Left lung (tissue), 4 donors: ENCODE measurements at regions not wholly inside any gene's neighbourhood (a gene's known extent, or its start where the extent isn't known, plus 50 kb on each side); places are given as distances from the start of the nearest gene placed in this dataset.
"Not testable (repeated sequence)": the region's sequence is repeated elsewhere in the genome, so short reads cannot be mapped to it uniquely, and the experiment has no call there.

Source experiments
- ATAC-seq: fragments of 200-7000 bp; cut with Tn5 transposase; one replicate; pipeline ENCODE4 v1.9.1; 2020; ENCODE audit warnings: moderate library complexity
- DNase-seq, 4 donors: peaks; one replicate each; pipeline ENCODE4 v3.0.0-alpha.2; 2013 to 2020
- H3K27ac ChIP-seq, 2 donors: fragments of 200-600 bp; sonication (generic) in 1 of 2; one replicate each; pipeline versions ENCODE4 v1.5.0 to v1.8.0; 2020 to 2021
- H3K27me3 ChIP-seq, 2 donors: fragments of 200-600 bp; sonication (generic) in 1 of 2; one replicate each; pipeline versions ENCODE4 v1.5.0 to v1.8.0; 2020 to 2021
- H3K36me3 ChIP-seq, 2 donors: fragments of 200-600 bp; sonication (generic) in 1 of 2; one replicate each; pipeline versions ENCODE4 v1.5.0 to v1.8.0; 2020 to 2021
- H3K4me1 ChIP-seq, 2 donors: fragments of 200-600 bp; one replicate each; pipeline ENCODE4 v1.8.0; 2021
- H3K4me3 ChIP-seq, 2 donors: fragments of 200-600 bp; sonication (generic) in 1 of 2; one replicate each; pipeline versions ENCODE4 v1.5.0 to v1.8.0; 2020 to 2021; ENCODE audit warnings: mild to moderate bottlenecking in 1 of 2
- H3K9me3 ChIP-seq, 2 donors: fragments of 200-600 bp; sonication (generic) in 1 of 2; one replicate each; pipeline versions ENCODE4 v1.5.0 to v1.8.0; 2020 to 2021
- intact Hi-C, 2 donors: fragments of 100-400 bp; cut with DNase I; formaldehyde crosslinking; loops; one replicate each; pipeline versions ENCODE4 v1.11.2 to v1.14.2; 2022
- TF ChIP-seq, protein P1 (sequence below), 2 donors: fragments of 200-600 bp; sonication (generic) in 1 of 2; IDR thresholded peaks; one replicate each; pipeline versions ENCODE4 v1.5.0 to v1.8.0; 2021; ENCODE audit warnings: antibody characterized with exemption in 2 of 2
- donor health status: DM: no; HTN: yes; CAD: no.
- donor health status: DM: no; HTN: no; CAD: no.

GRCh38 chr3:94794563-94794962 is 731.7 kb downstream of the NSUN3 start:
- Histone ChIP-seq H3K9me3 (no peaks in the 10 kb centered on the region), H3K27me3 (no peaks in the 10 kb centered on the region), H3K4me1 (no peaks in the 10 kb centered on the region), H3K4me3 (no peak overlapping the region), H3K36me3 (no peaks in the 10 kb centered on the region), H3K27ac (no peak overlapping the region)
- ATAC-seq = no peak
- TF ChIP-seq, protein P1, sequence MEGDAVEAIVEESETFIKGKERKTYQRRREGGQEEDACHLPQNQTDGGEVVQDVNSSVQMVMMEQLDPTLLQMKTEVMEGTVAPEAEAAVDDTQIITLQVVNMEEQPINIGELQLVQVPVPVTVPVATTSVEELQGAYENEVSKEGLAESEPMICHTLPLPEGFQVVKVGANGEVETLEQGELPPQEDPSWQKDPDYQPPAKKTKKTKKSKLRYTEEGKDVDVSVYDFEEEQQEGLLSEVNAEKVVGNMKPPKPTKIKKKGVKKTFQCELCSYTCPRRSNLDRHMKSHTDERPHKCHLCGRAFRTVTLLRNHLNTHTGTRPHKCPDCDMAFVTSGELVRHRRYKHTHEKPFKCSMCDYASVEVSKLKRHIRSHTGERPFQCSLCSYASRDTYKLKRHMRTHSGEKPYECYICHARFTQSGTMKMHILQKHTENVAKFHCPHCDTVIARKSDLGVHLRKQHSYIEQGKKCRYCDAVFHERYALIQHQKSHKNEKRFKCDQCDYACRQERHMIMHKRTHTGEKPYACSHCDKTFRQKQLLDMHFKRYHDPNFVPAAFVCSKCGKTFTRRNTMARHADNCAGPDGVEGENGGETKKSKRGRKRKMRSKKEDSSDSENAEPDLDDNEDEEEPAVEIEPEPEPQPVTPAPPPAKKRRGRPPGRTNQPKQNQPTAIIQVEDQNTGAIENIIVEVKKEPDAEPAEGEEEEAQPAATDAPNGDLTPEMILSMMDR (IDR thresholded peaks at IDR 0.05) = no peak
- intact Hi-C loops = no loop called here
- DNase-seq = no peak

GRCh38 chr3:94799420-94800060 is 736.7 kb downstream of the NSUN3 start:
- H3K36me3 ChIP-seq = no peaks in the 10 kb centered on the region
- DNase-seq (no peak), ATAC-seq (no peak)
- no peaks in the 10 kb centered on the region for H3K4me1 ChIP-seq
- TF ChIP-seq, protein P1 (IDR thresholded peaks at IDR 0.05) = no peak
- intact Hi-C loops = no loop called here
- no peak overlapping the region for H3K27ac ChIP-seq
- H3K4me3 ChIP-seq = no peak overlapping the region
- H3K9me3 ChIP-seq = no peaks in the 10 kb centered on the region
- no peaks in the 10 kb centered on the region for H3K27me3 ChIP-seq

DNA sequence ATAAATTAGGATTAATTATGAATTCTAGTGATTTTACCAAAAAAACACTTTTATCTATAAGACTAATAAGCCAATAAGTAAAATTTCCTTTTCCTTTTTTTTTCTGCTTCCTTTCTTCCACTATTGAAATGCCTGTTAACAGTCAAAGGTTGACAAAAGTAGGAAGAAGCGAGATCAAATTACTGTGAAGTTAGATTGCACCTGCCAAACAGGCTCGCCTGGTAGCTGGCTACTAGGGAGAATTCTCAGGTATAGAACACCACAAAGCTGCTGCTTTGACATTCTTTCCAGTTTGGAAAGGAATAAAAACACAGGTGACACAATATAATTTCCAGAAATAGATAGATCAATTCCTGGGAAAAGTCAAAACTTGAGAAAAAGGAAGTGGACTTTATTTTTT is 749.0 kb downstream of the NSUN3 start:
- H3K36me3 ChIP-seq = no peaks in the 10 kb centered on the region
- TF ChIP-seq, protein P1 (IDR thresholded peaks at IDR 0.05) = no peak
- no peaks in the 10 kb centered on the region for H3K27me3 ChIP-seq
- no peaks in the 10 kb centered on the region for H3K9me3 ChIP-seq
- no peak overlapping the region for H3K27ac ChIP-seq
- H3K4me1 ChIP-seq = no peaks in the 10 kb centered on the region
- DNase-seq (peak in 1 of 4 donors; percentile 14), ATAC-seq (no peak)
- no peak overlapping the region for H3K4me3 ChIP-seq
- intact Hi-C loops = no loop called here

GRCh38 chr3:94821241-94821640 is 758.4 kb downstream of the NSUN3 start:
- intact Hi-C loops = no loop called here
- ATAC-seq = no peak
- no peak for DNase-seq

DNA sequence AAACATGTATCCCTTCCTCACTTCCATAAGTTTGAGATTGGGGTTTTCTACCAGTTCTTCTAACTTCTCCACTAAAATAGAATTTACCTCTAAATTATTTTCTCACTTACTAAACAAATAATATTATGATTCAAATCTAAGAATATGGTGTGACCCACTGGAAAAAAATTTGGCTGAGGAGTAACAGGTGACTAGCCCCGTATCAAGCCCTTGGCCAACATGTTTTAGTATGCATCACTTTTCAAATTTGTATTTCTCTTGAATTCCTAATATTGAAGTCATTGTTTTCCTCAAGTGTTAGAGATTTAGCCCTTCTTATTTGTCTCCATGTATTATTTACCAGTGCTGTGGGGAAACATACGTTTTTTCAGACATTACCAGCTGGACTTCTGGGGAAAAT is 759.4 kb downstream of the NSUN3 start:
- Histone ChIP-seq H3K36me3 (no peaks in the 10 kb centered on the region), H3K4me1 (no peaks in the 10 kb centered on the region), H3K27me3 (no peaks in the 10 kb centered on the region), H3K9me3 (no peaks in the 10 kb centered on the region), H3K27ac (no peak overlapping the region), H3K4me3 (no peak overlapping the region)
- TF ChIP-seq, protein P1 (IDR thresholded peaks at IDR 0.05) = no peak
- DNase-seq (no peak), ATAC-seq (no peak)
- intact Hi-C loops = no loop called here

More at GRCh38 chr3:94821241-94821640, 758.4 kb downstream of the NSUN3 start:
- Histone ChIP-seq H3K27ac (no peak overlapping the region), H3K4me3 (no peak overlapping the region), H3K36me3 (no peaks in the 10 kb centered on the region), H3K4me1 (no peaks in the 10 kb centered on the region), H3K27me3 (no peaks in the 10 kb centered on the region), H3K9me3 (no peaks in the 10 kb centered on the region)
- TF ChIP-seq, protein P1 (IDR thresholded peaks at IDR 0.05) = no peak

DNA sequence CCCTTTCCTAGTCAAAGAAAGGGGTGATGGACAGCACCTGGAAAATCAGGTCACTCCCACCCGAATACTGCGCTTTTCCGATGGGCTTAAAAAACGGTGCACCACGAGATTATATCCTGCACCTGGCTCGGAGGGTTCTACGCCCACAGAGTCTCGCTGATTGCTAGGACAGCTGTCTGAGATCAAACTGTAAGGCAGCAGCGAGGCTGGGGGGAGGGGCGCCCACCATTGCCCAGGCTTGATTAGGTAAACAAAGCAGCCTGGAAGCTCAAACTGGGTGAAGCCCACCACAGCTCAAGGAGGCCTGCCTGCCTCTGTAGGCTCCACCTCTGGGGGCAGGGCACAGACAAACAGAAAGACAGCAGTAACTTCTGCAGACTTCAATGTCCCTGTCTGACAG is 783.4 kb downstream of the NSUN3 start:
- ATAC-seq, intact Hi-C loops: not testable (repeated sequence)

More for the DNA sequence above, 783.4 kb downstream of the NSUN3 start:
- not testable (repeated sequence) for H3K27ac ChIP-seq, H3K4me3 ChIP-seq, H3K4me1 ChIP-seq, H3K36me3 ChIP-seq, H3K27me3 ChIP-seq
- peak in 1 of 4 donors; percentile 29 for DNase-seq
- H3K9me3 ChIP-seq = peaks cover 0 to 19% of the 10 kb centered on the region in 2 donors
